IMR-90 (cell line): ENCODE measurements at regions not wholly inside any gene's neighbourhood (a gene's known extent, or its start where the extent isn't known, plus 50 kb on each side); places are given as distances from the start of the nearest gene placed in this dataset.

Experiments
- ATAC-seq: fragments of 200-7000 bp; cut with Tn5 transposase; 2 replicates; pipeline ENCODE4 v1.9.1; 2020; ENCODE audit warnings: low read depth, mild to moderate bottlenecking, moderate library complexity
- BruUV-seq: library from RNA; stranded (reverse); fragments of 400-500 nt; replicated peaks from 2 replicates; lab custom pipeline; 2021; lab: Mats Ljungman, UMichigan
- CTCF ChIA-PET: fragments of 300-600 bp; formaldehyde crosslinking; extraction: SDS; loops from one replicate; lab custom pipeline; 2021; ENCODE audit warnings: antibody characterized with exemption; lab: Yijun Ruan, JAX
- POLR2A ChIA-PET: fragments of 300-600 bp; sonication (Branson Sonifier 250); formaldehyde crosslinking; loops from one replicate; lab custom pipeline; 2022; ENCODE audit warnings: antibody characterized with exemption; ENCODE audit not compliant: unreplicated experiment; lab: Charles Lee
- DNase-seq: peaks from one replicate; pipeline ENCODE4 v3.0.0; 2013
- H2AFZ ChIP-seq: replicated peaks from 2 replicates; pipeline ENCODE3; 2013; ENCODE audit warnings: low read length, mild to moderate bottlenecking; ENCODE audit not compliant: poor library complexity
- H2AK5ac ChIP-seq: 2 replicates; pipeline ENCODE4 v1.6.1; 2013; ENCODE audit warnings: low read depth, low read length, inconsistent platforms
- H2AK9ac ChIP-seq: replicated peaks from 2 replicates; pipeline ENCODE3; 2013; ENCODE audit warnings: mild to moderate bottlenecking, low read depth, low read length, moderate library complexity; ENCODE audit not compliant: poor library complexity
- H2BK120ac ChIP-seq: 2 replicates; pipeline ENCODE4 v1.6.1; 2013; ENCODE audit warnings: low read depth, low read length, inconsistent platforms
- H2BK15ac ChIP-seq: 3 replicates; pipeline ENCODE4 v1.6.1; 2013; ENCODE audit warnings: low read depth, low read length, inconsistent platforms
- H2BK20ac ChIP-seq: 2 replicates; pipeline ENCODE4 v1.6.1; 2013; ENCODE audit warnings: low read depth, mild to moderate bottlenecking, inconsistent platforms, low read length, moderate library complexity
- H2BK5ac ChIP-seq: 2 replicates; pipeline ENCODE4 v1.6.1; 2013; ENCODE audit warnings: mild to moderate bottlenecking, low read depth, low read length, inconsistent platforms; ENCODE audit not compliant: poor library complexity, severe bottlenecking
- H3K14ac ChIP-seq: replicated peaks from 2 replicates; pipeline ENCODE4 v1.6.1; 2013; ENCODE audit warnings: low read depth, low read length, inconsistent platforms
- H3K18ac ChIP-seq: 2 replicates; pipeline ENCODE4 v1.6.1; 2013; ENCODE audit warnings: low read depth, low read length, control low read depth
- H3K23ac ChIP-seq: 2 replicates; pipeline ENCODE4 v1.6.1; 2013; ENCODE audit warnings: low read depth, low read length, inconsistent platforms
- H3K27ac ChIP-seq: 2 replicates; pipeline ENCODE4 v1.5.1; 2013; ENCODE audit warnings: mild to moderate bottlenecking, control low read depth, low read length; ENCODE audit not compliant: insufficient read depth
- H3K27me3 ChIP-seq: 2 replicates; pipeline ENCODE4 v1.6.1; 2013; ENCODE audit warnings: low read length; ENCODE audit not compliant: control insufficient read depth, insufficient read depth
- H3K36me3 ChIP-seq: 2 replicates; pipeline ENCODE4 v1.6.1; 2013; ENCODE audit warnings: low read length, mixed read lengths; ENCODE audit not compliant: control insufficient read depth, insufficient read depth
- H3K4ac ChIP-seq: 2 replicates; pipeline ENCODE4 v1.6.1; 2013; ENCODE audit warnings: low read depth, low read length, inconsistent platforms
- H3K4me1 ChIP-seq: 2 replicates; pipeline ENCODE4 v1.6.1; 2013; ENCODE audit warnings: low read length, mixed read lengths; ENCODE audit not compliant: control insufficient read depth, insufficient read depth
- H3K4me2 ChIP-seq: 2 replicates; pipeline ENCODE4 v1.6.1; 2013; ENCODE audit warnings: low read depth, mild to moderate bottlenecking, control low read depth, low read length, moderate library complexity
- H3K4me3 ChIP-seq: 2 replicates; pipeline ENCODE4 v1.5.1; 2013; ENCODE audit warnings: low read depth, mild to moderate bottlenecking, control low read depth, low read length, moderate library complexity; ENCODE audit not compliant: insufficient read depth
- H3K56ac ChIP-seq: 2 replicates; pipeline ENCODE4 v1.6.1; 2013; ENCODE audit warnings: low read length, inconsistent platforms; ENCODE audit not compliant: insufficient read depth; ENCODE audit errors: extremely low read depth
- H3K79me1 ChIP-seq, 2 experiments: 2 replicates each; pipeline ENCODE4 v1.6.1; 2013; ENCODE audit warnings: low read length in 2 of 2, inconsistent platforms in 1 of 2, low read depth in 1 of 2
- H3K9ac ChIP-seq: 2 replicates; pipeline ENCODE4 v1.6.1; 2013; ENCODE audit warnings: low read depth, low read length, control low read depth
- H3K9me1 ChIP-seq: 2 replicates; pipeline ENCODE4 v1.6.1; 2013; ENCODE audit warnings: low read length, inconsistent platforms; ENCODE audit not compliant: insufficient read depth
- H3K9me3 ChIP-seq: 2 replicates; pipeline ENCODE4 v1.6.1; 2013; ENCODE audit warnings: low read length; ENCODE audit not compliant: control insufficient read depth, insufficient read depth
- H4K20me1 ChIP-seq: 2 replicates; pipeline ENCODE4 v1.6.1; 2013; ENCODE audit warnings: low read length, inconsistent platforms; ENCODE audit not compliant: insufficient read depth
- H4K5ac ChIP-seq: 2 replicates; pipeline ENCODE4 v1.6.1; 2013; ENCODE audit warnings: mild to moderate bottlenecking, low read depth, low read length, control low read depth
- H4K8ac ChIP-seq, 2 experiments: 2 replicates each; pipeline ENCODE4 v1.6.1; 2013; ENCODE audit warnings: low read depth in 2 of 2, low read length in 2 of 2, control low read depth in 1 of 2, inconsistent platforms in 1 of 2
- H4K91ac ChIP-seq: 2 replicates; pipeline ENCODE4 v1.6.1; 2013; ENCODE audit warnings: low read depth, low read length, inconsistent platforms; ENCODE audit not compliant: insufficient read depth
- BHLHE40 ChIP-seq: fragments of 150-350 bp; IDR thresholded peaks from 2 replicates; pipeline ENCODE4 v1.6.1; 2016; ENCODE audit warnings: mild to moderate bottlenecking, low read depth, low read length
- CEBPB ChIP-seq: IDR thresholded peaks from 2 replicates; pipeline ENCODE4 v1.6.1; 2012; ENCODE audit warnings: low read depth, low read length, improper control_type of control experiment
- CHD1 ChIP-seq: IDR thresholded peaks from 2 replicates; pipeline ENCODE4 v1.6.1; 2012; ENCODE audit warnings: low read depth, low read length, improper control_type of control experiment
- MAZ ChIP-seq: IDR thresholded peaks from 2 replicates; pipeline ENCODE4 v1.6.1; 2012; ENCODE audit warnings: low read depth, mild to moderate bottlenecking, low read length, improper control_type of control experiment, moderate library complexity, borderline replicate concordance
- MXI1 ChIP-seq: IDR thresholded peaks from 2 replicates; pipeline ENCODE4 v1.6.1; 2012; ENCODE audit warnings: low read depth, mild to moderate bottlenecking, low read length, moderate library complexity, borderline replicate concordance
- NFE2L2 ChIP-seq: fragments of 150-350 bp; IDR thresholded peaks from 2 replicates; pipeline ENCODE4 v1.6.1; 2016; ENCODE audit warnings: low read depth, mild to moderate bottlenecking, low read length
- POLR2A ChIP-seq: IDR thresholded peaks from 2 replicates; pipeline ENCODE4 v1.6.1; 2012; ENCODE audit warnings: mild to moderate bottlenecking, low read depth, low read length
- RAD21 ChIP-seq: IDR thresholded peaks from 2 replicates; pipeline ENCODE4 v1.6.1; 2012; ENCODE audit warnings: low read length, improper control_type of control experiment
- RCOR1 ChIP-seq: IDR thresholded peaks from 2 replicates; pipeline ENCODE4 v1.6.1; 2012; ENCODE audit warnings: mild to moderate bottlenecking, low read length, improper control_type of control experiment; ENCODE audit not compliant: insufficient replicate concordance
- SMC3 ChIP-seq: fragments of 150-350 bp; IDR thresholded peaks from 2 replicates; pipeline ENCODE4 v1.6.1; 2016; ENCODE audit warnings: low read depth, mild to moderate bottlenecking, antibody characterized with exemption, low read length, moderate library complexity
- WGBS, 2 experiments: methylation state at CpG; one replicate each; pipeline versions ENCODE4 v1.1.5 to v1.1.7; 2013; ENCODE audit warnings: missing lambda C conversion rate in 2 of 2; ENCODE audit not compliant: insufficient read length in 1 of 2; ENCODE audit errors: extremely low coverage in 2 of 2; 5-methylcytosine and 5-hydroxymethylcytosine counted together
- dilution Hi-C: fragments of 300-500 bp; cut with HindIII; formaldehyde crosslinking; loops from one replicate; pipeline ENCODE4 v1.14.3; 2018; ENCODE audit warnings: low sequenced_read_pairs; ENCODE audit not compliant: unreplicated experiment
- in situ Hi-C: fragments of 300-500 bp; cut with MboI; formaldehyde crosslinking; loops from 3 replicates; pipeline ENCODE4 v1.14.3; 2019; ENCODE audit warnings: low sequenced_read_pairs, inconsistent platforms, mixed read lengths
- intact Hi-C: fragments of 100-400 bp; cut with micrococcal nuclease; formaldehyde crosslinking; loops from 2 replicates; pipeline ENCODE4 v1.10.0; 2022
- TF ChIP-seq, protein P1 (sequence below): fragments of 150-350 bp; IDR thresholded peaks from 2 replicates; pipeline ENCODE4 v1.6.1; 2016; ENCODE audit warnings: low read depth, mild to moderate bottlenecking, low read length, moderate library complexity, borderline replicate concordance
- TF ChIP-seq, protein P2 (sequence below): fragments of 150-350 bp; IDR thresholded peaks from 2 replicates; pipeline ENCODE4 v1.6.1; 2017; ENCODE audit warnings: mild to moderate bottlenecking, antibody characterized with exemption, low read length, low read depth

DNA sequence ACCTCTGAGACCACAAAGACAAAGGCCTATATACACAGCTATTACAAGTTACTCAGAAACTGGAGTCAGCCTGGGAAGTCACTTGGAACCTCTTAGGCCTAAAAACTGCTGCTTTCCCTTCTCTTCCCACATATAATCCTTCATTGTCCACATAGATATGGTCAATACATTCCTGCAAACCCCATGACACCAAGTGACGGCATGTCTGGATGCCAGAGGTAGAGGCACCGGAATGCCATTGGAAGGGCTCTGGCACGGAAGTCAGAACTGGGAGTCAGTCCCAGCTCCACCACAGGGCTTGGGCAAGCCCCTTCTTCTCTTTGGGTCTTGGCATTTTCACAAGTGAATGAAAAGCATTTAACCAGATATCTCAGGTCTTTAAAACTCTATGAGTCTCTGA lies 204.7 kb downstream of the MATN1 start:
- Histone ChIP-seq H2BK15ac (no peak overlapping the region), H2AK9ac (no peak overlapping the region), H3K9ac (no peak overlapping the region), H3K23ac (no peak overlapping the region), H4K91ac (no peak overlapping the region), H3K9me1 (no peaks in the 10 kb centered on the region), H2AK5ac (no peak overlapping the region), H3K56ac (no peak overlapping the region), H2AFZ (no peak overlapping the region), H3K9me3 (peaks cover 2% of the 10 kb centered on the region; the same call in 1 of the 2 replicates), H3K18ac (no peak overlapping the region), H3K4me2 (no peak overlapping the region), H2BK20ac (no peak overlapping the region), H4K8ac (no peak overlapping the region), H2BK5ac (no peak overlapping the region), H3K79me1 (no peaks in the 10 kb centered on the region), H3K4me1 (no peaks in the 10 kb centered on the region), H3K4ac (no peak overlapping the region), H4K5ac (no peak overlapping the region), H3K14ac (no peak overlapping the region), H4K20me1 (no peaks in the 10 kb centered on the region), H3K27me3 (no peaks in the 10 kb centered on the region; the same call in 1 of the 2 replicates), H3K27ac (no peak overlapping the region), H3K4me3 (no peak overlapping the region), H3K36me3 (no peaks in the 10 kb centered on the region), H2BK120ac (no peak overlapping the region)
- ChIA-PET CTCF (no interaction called here), POLR2A (no interaction called here)
- no peak for TF ChIP-seq RAD21
- no peak for TF ChIP-seq POLR2A
- no peak for TF ChIP-seq MXI1
- TF ChIP-seq NFE2L2 = no peak
- TF ChIP-seq CHD1 = no peak
- TF ChIP-seq SMC3 = no peak
- TF ChIP-seq, protein P1, sequence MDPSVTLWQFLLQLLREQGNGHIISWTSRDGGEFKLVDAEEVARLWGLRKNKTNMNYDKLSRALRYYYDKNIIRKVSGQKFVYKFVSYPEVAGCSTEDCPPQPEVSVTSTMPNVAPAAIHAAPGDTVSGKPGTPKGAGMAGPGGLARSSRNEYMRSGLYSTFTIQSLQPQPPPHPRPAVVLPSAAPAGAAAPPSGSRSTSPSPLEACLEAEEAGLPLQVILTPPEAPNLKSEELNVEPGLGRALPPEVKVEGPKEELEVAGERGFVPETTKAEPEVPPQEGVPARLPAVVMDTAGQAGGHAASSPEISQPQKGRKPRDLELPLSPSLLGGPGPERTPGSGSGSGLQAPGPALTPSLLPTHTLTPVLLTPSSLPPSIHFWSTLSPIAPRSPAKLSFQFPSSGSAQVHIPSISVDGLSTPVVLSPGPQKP = no peak
- no peak for TF ChIP-seq MAZ
- TF ChIP-seq CEBPB = no peak
- TF ChIP-seq BHLHE40 = no peak
- TF ChIP-seq, protein P2, sequence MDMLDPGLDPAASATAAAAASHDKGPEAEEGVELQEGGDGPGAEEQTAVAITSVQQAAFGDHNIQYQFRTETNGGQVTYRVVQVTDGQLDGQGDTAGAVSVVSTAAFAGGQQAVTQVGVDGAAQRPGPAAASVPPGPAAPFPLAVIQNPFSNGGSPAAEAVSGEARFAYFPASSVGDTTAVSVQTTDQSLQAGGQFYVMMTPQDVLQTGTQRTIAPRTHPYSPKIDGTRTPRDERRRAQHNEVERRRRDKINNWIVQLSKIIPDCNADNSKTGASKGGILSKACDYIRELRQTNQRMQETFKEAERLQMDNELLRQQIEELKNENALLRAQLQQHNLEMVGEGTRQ = no peak
- TF ChIP-seq RCOR1 = no peak
- dilution Hi-C loops = no loop called here
- intact Hi-C loops = no loop called here
- DNase-seq = no peak
- ATAC-seq = no peak
- 52% methylated on average over 3 of the region's 3 CpGs; no CpG with 5 or more reads in 1 of the 2 experiments for WGBS, 2 experiments
- in situ Hi-C loops = no loop called here
- no TSS peak for BruUV-seq
